Trophoblast cell (in vitro differentiated cells and primary cell): ENCODE measurements at regions not wholly inside any gene's neighbourhood (a gene's known extent, or its start where the extent isn't known, plus 50 kb on each side); places are given as distances from the start of the nearest gene placed in this dataset.

Experiments
- DNase-seq, 2 donors: peaks; one replicate each; pipeline ENCODE4 v3.0.0-alpha.2; 2016
- H2AFZ ChIP-seq: 2 replicates; pipeline ENCODE4 v1.6.1; 2013; ENCODE audit warnings: low read length, moderate library complexity, mild to moderate bottlenecking; ENCODE audit not compliant: insufficient read depth, poor library complexity
- H2AK5ac ChIP-seq: 2 replicates; pipeline ENCODE4 v1.6.1; 2013; ENCODE audit warnings: mild to moderate bottlenecking, low read length
- H2BK120ac ChIP-seq: 2 replicates; pipeline ENCODE4 v1.6.1; 2013; ENCODE audit warnings: low read length, mild to moderate bottlenecking, moderate library complexity; ENCODE audit not compliant: insufficient read depth, poor library complexity
- H2BK12ac ChIP-seq: 2 replicates; pipeline ENCODE4 v1.6.1; 2013; ENCODE audit warnings: mild to moderate bottlenecking, low read length, moderate library complexity
- H2BK5ac ChIP-seq: 2 replicates; pipeline ENCODE4 v1.6.1; 2013; ENCODE audit warnings: low read length, low read depth, moderate library complexity, mild to moderate bottlenecking; ENCODE audit not compliant: poor library complexity
- H3K14ac ChIP-seq: 2 replicates; pipeline ENCODE4 v1.6.1; 2013; ENCODE audit warnings: mild to moderate bottlenecking, low read length
- H3K18ac ChIP-seq: 2 replicates; pipeline ENCODE4 v1.6.1; 2013; ENCODE audit warnings: mild to moderate bottlenecking, low read length
- H3K23ac ChIP-seq: 2 replicates; pipeline ENCODE4 v1.6.1; 2013; ENCODE audit warnings: low read length
- H3K27ac ChIP-seq: 2 replicates; pipeline ENCODE4 v1.5.1; 2013; ENCODE audit warnings: low read depth, mild to moderate bottlenecking, inconsistent platforms, low read length, moderate library complexity
- H3K27me3 ChIP-seq: 2 replicates; pipeline ENCODE4 v1.6.1; 2013; ENCODE audit warnings: inconsistent platforms, mild to moderate bottlenecking, low read length, moderate library complexity; ENCODE audit not compliant: insufficient read depth
- H3K36me3 ChIP-seq, 2 experiments: 1 replicate in 1 of 2; 2 replicates in 1 of 2; pipeline ENCODE4 v1.6.1; 2013; ENCODE audit warnings: low read length in 2 of 2, mild to moderate bottlenecking in 2 of 2, moderate library complexity in 1 of 2; ENCODE audit not compliant: insufficient read depth in 2 of 2, control insufficient read depth in 1 of 2
- H3K4ac ChIP-seq: 2 replicates; pipeline ENCODE4 v1.6.1; 2013; ENCODE audit warnings: low read depth, mild to moderate bottlenecking, low read length, moderate library complexity
- H3K4me1 ChIP-seq, 2 experiments: 1 replicate in 1 of 2; 2 replicates in 1 of 2; pipeline ENCODE4 v1.6.1; 2013; ENCODE audit warnings: low read length in 2 of 2, mild to moderate bottlenecking in 2 of 2, moderate library complexity in 1 of 2; ENCODE audit not compliant: insufficient read depth in 2 of 2, control insufficient read depth in 1 of 2
- H3K4me2 ChIP-seq: 2 replicates; pipeline ENCODE4 v1.6.1; 2013; ENCODE audit warnings: inconsistent platforms, mild to moderate bottlenecking, low read length, moderate library complexity
- H3K4me3 ChIP-seq: 2 replicates; pipeline ENCODE4 v1.5.1; 2013; ENCODE audit warnings: mild to moderate bottlenecking, low read depth, low read length, inconsistent platforms
- H3K79me1 ChIP-seq: one replicate; pipeline ENCODE4 v1.6.1; 2013; ENCODE audit warnings: low read length
- H3K79me2 ChIP-seq: 2 replicates; pipeline ENCODE4 v1.6.1; 2013; ENCODE audit warnings: low read length, mild to moderate bottlenecking; ENCODE audit not compliant: control insufficient read depth, insufficient read depth, poor library complexity
- H3K9ac ChIP-seq: 2 replicates; pipeline ENCODE4 v1.6.1; 2013; ENCODE audit warnings: mild to moderate bottlenecking, low read length
- H3K9me3 ChIP-seq: 2 replicates; pipeline ENCODE4 v1.6.1; 2013; ENCODE audit warnings: low read depth, mild to moderate bottlenecking, control low read depth, inconsistent platforms, low read length; ENCODE audit not compliant: insufficient read depth
- H4K12ac ChIP-seq: 2 replicates; pipeline ENCODE4 v1.6.1; 2013; ENCODE audit warnings: low read depth, mild to moderate bottlenecking, low read length, moderate library complexity
- H4K8ac ChIP-seq: 2 replicates; pipeline ENCODE4 v1.6.1; 2013; ENCODE audit warnings: low read depth, mild to moderate bottlenecking, low read length, moderate library complexity
- H4K91ac ChIP-seq: one replicate; pipeline ENCODE4 v1.6.1; 2013; ENCODE audit warnings: low read depth, mild to moderate bottlenecking, low read length, moderate library complexity
- WGBS: extraction: QIAGEN DNeasy Blood & Tissue Kit; methylation state at CpG from one replicate; pipeline ENCODE4 v1.1.7; 2013; ENCODE audit warnings: missing lambda C conversion rate; ENCODE audit not compliant: insufficient read length, insufficient coverage; ENCODE audit errors: extremely low coverage; 5-methylcytosine and 5-hydroxymethylcytosine counted together

DNA sequence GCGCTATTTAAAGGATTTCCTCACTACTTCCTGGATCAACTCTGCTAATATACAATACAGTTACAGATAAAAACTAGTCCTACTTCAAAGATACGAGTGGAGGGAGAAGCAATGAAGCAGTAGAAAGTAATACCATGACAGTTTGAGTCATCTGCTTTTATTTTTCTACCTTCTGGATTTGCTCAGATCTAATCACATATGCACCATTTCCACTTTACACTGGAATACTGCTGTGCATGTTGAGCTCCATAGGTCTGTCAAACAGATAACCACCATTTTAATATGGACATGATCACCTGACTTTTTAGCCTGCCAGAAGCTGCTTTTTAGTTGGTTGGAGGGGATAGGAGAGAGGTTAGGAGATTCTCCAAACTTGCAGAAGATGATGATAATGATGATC, 92.5 kb downstream of the MMUT start:
- Histone ChIP-seq H2AK5ac (no peak overlapping the region), H2BK5ac (no peak overlapping the region)

DNA sequence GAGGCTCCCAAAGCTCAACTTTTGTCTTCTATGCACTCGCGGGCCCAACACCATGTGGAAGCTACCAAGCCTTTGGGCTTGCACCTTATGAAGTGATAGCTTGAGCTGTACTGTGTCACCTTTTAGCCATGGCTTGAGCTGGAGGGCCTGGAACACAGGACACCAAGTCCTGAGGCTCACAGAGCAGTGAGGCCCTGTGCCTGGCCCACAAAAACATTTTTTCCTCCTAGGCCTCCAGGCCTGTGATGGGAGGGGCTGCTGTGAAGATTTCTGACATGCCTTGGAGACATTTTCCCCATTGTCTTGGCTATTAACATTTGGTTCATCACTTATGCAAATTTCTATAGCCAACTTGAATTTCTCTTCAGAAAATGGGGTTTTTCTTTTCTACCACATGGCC, 96.5 kb downstream of the MMUT start:
- H3K4me1 ChIP-seq = no peaks in the 10 kb centered on the region
- no peak overlapping the region for H4K8ac ChIP-seq
- no peaks in the 10 kb centered on the region for H3K27me3 ChIP-seq
- no peak overlapping the region for H2BK5ac ChIP-seq
- no peak overlapping the region for H3K18ac ChIP-seq
- no peak overlapping the region for H3K4me2 ChIP-seq
- H3K4ac ChIP-seq = no peak overlapping the region
- H3K14ac ChIP-seq = no peak overlapping the region
- H3K36me3 ChIP-seq = no peaks in the 10 kb centered on the region
- no peak overlapping the region for H4K12ac ChIP-seq
- H2BK12ac ChIP-seq = no peak overlapping the region
- WGBS = no CpG with 5 or more reads among the region's 2 CpGs
- H2BK120ac ChIP-seq = no peak overlapping the region
- H4K91ac ChIP-seq = no peak overlapping the region
- H3K79me2 ChIP-seq = no peaks in the 10 kb centered on the region
- H3K4me3 ChIP-seq = no peak overlapping the region
- H2AFZ ChIP-seq = no peak overlapping the region
- H3K27ac ChIP-seq = no peak overlapping the region
- H3K23ac ChIP-seq = no peak overlapping the region
- no peak overlapping the region for H3K9ac ChIP-seq
- H3K9me3 ChIP-seq = peaks cover 6% of the 10 kb centered on the region
- H3K79me1 ChIP-seq = no peaks in the 10 kb centered on the region
- no peak overlapping the region for H2AK5ac ChIP-seq
- DNase-seq = no peak

More for the DNA sequence above, 92.5 kb downstream of the MMUT start:
- H2BK12ac ChIP-seq = no peak overlapping the region
- H3K79me2 ChIP-seq = no peaks in the 10 kb centered on the region
- peaks cover 6% of the 10 kb centered on the region for H3K9me3 ChIP-seq
- no peak overlapping the region for H3K9ac ChIP-seq
- no peak overlapping the region for H2AFZ ChIP-seq
- WGBS = no CpG with 5 or more reads among the region's 2 CpGs
- no peak overlapping the region for H3K18ac ChIP-seq
- no peak overlapping the region for H3K4ac ChIP-seq
- H3K23ac ChIP-seq = no peak overlapping the region
- H4K8ac ChIP-seq = no peak overlapping the region
- H3K4me3 ChIP-seq = no peak overlapping the region
- no peak overlapping the region for H4K12ac ChIP-seq
- no peak overlapping the region for H2BK120ac ChIP-seq
- no peak overlapping the region for H3K14ac ChIP-seq
- H3K27me3 ChIP-seq = no peaks in the 10 kb centered on the region
- H3K27ac ChIP-seq = no peak overlapping the region
- H3K36me3 ChIP-seq = no peaks in the 10 kb centered on the region
- no peaks in the 10 kb centered on the region for H3K4me1 ChIP-seq
- no peak overlapping the region for H3K4me2 ChIP-seq
- H4K91ac ChIP-seq = no peak overlapping the region
- DNase-seq = no peak
- H3K79me1 ChIP-seq = no peaks in the 10 kb centered on the region

DNA sequence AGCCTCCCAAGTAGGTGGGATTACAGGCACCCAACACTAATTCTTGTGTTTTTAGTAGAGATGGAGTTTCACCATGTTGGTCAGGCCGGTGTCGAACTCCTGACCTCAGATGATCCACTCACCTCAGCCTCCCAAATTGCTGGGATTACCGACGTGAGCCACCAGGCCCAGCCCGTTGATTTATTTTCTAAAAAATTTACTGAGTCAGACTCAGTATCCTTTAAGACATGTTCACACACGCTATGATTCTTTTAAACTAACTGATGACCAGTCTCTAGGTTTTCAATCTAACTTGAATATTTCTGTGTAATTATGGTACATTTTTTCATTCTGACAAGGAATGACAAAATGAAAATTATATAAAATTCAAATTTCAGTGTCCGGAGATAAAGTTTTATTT, 114.5 kb downstream of the MMUT start:
- H2BK12ac ChIP-seq = no peak overlapping the region
- H3K27me3 ChIP-seq = no peaks in the 10 kb centered on the region
- H3K18ac ChIP-seq = no peak overlapping the region
- H3K79me1 ChIP-seq = no peaks in the 10 kb centered on the region
- H2AK5ac ChIP-seq = no peak overlapping the region
- H4K8ac ChIP-seq = no peak overlapping the region
- no peak overlapping the region for H3K14ac ChIP-seq
- no peaks in the 10 kb centered on the region for H3K9me3 ChIP-seq
- no peak overlapping the region for H2AFZ ChIP-seq
- H3K4me3 ChIP-seq = no peak overlapping the region
- no CpG with 5 or more reads among the region's 7 CpGs for WGBS
- no peaks in the 10 kb centered on the region for H3K4me1 ChIP-seq
- H2BK5ac ChIP-seq = no peak overlapping the region
- H3K4ac ChIP-seq = no peak overlapping the region
- no peak overlapping the region for H3K27ac ChIP-seq
- H2BK120ac ChIP-seq = no peak overlapping the region
- no peak overlapping the region for H3K4me2 ChIP-seq
- no peak overlapping the region for H4K12ac ChIP-seq
- H3K9ac ChIP-seq = no peak overlapping the region
- no peaks in the 10 kb centered on the region for H3K36me3 ChIP-seq
- no peak overlapping the region for H3K23ac ChIP-seq
- H4K91ac ChIP-seq = no peak overlapping the region
- H3K79me2 ChIP-seq = no peaks in the 10 kb centered on the region
- no peak for DNase-seq

DNA sequence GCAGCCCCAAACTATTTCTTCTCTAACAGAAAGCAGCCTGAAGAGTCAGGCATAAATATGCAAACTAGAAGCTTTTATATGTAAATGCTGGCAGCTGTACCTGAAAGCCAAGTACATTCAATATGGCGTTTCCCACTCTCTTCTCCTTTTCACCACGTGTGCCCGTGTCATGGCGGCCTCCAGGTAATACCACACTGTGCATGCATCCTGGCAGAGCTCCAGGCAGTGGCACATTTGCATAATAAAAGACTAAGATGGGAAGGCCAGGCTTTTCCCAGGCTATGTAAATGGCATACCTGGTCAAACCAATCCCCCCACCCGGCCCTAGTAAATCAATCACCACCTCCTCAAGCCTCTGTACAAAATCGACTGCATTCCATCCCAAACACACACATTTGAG, 120.6 kb downstream of the MMUT start:
- H2AK5ac ChIP-seq = no peak overlapping the region
- no peak overlapping the region for H3K14ac ChIP-seq
- H3K27me3 ChIP-seq = no peaks in the 10 kb centered on the region
- H3K4me3 ChIP-seq = no peak overlapping the region
- H3K4me1 ChIP-seq = no peaks in the 10 kb centered on the region
- no peak overlapping the region for H4K8ac ChIP-seq
- H3K36me3 ChIP-seq = no peaks in the 10 kb centered on the region
- H2AFZ ChIP-seq = no peak overlapping the region
- H3K9me3 ChIP-seq = no peaks in the 10 kb centered on the region
- no peak overlapping the region for H3K23ac ChIP-seq
- WGBS = no CpG with 5 or more reads among the region's 6 CpGs
- no peak overlapping the region for H3K4me2 ChIP-seq
- H3K4ac ChIP-seq = no peak overlapping the region
- H2BK5ac ChIP-seq = no peak overlapping the region
- H3K27ac ChIP-seq = no peak overlapping the region
- no peaks in the 10 kb centered on the region for H3K79me1 ChIP-seq
- H3K79me2 ChIP-seq = no peaks in the 10 kb centered on the region
- no peak overlapping the region for H3K18ac ChIP-seq
- no peak overlapping the region for H2BK120ac ChIP-seq
- no peak for DNase-seq
- no peak overlapping the region for H4K91ac ChIP-seq
- H4K12ac ChIP-seq = no peak overlapping the region
- no peak overlapping the region for H2BK12ac ChIP-seq
- H3K9ac ChIP-seq = no peak overlapping the region
